PC-9 (cell line): ENCODE measurements at regions not wholly inside any gene's neighbourhood (a gene's known extent, or its start where the extent isn't known, plus 50 kb on each side); places are given as distances from the start of the nearest gene placed in this dataset.

ENCODE experiments used
- EZH2 ChIP-seq: fragments of 200-600 bp; sonication (generic); IDR thresholded peaks from 2 replicates; pipeline ENCODE4 v1.8.0; 2017; ENCODE audit warnings: antibody characterized with exemption, low read depth
- TF ChIP-seq, protein P1 (sequence below): fragments of 200-600 bp; sonication (generic); conservative IDR thresholded peaks from 2 replicates; pipeline ENCODE4 v1.6.1; 2017; ENCODE audit warnings: mixed run types, antibody characterized with exemption, mild to moderate bottlenecking, moderate library complexity

DNA sequence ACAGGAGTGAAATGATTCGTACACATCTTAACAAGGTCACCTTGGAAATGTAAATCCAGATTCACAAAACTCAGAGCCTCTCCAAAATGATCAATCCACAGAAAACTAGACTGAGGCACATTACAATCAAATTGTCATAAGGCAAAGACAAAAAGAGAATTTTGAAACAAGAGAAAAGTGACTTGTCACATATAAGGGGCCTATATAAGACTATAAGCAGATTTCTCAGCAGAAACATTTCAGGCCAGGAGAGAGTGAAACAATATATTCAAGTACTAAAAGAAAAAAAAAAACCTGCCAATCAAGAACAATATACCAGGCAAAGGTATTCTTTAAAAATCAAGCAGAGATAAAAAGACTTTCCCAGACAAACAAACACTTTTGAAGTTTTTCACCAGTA lies 429.1 kb downstream of the BCAT1 start:
- TF ChIP-seq, protein P1, sequence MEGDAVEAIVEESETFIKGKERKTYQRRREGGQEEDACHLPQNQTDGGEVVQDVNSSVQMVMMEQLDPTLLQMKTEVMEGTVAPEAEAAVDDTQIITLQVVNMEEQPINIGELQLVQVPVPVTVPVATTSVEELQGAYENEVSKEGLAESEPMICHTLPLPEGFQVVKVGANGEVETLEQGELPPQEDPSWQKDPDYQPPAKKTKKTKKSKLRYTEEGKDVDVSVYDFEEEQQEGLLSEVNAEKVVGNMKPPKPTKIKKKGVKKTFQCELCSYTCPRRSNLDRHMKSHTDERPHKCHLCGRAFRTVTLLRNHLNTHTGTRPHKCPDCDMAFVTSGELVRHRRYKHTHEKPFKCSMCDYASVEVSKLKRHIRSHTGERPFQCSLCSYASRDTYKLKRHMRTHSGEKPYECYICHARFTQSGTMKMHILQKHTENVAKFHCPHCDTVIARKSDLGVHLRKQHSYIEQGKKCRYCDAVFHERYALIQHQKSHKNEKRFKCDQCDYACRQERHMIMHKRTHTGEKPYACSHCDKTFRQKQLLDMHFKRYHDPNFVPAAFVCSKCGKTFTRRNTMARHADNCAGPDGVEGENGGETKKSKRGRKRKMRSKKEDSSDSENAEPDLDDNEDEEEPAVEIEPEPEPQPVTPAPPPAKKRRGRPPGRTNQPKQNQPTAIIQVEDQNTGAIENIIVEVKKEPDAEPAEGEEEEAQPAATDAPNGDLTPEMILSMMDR, result no peak
- no peak for TF ChIP-seq EZH2
